Lung (tissue), 11 donors: ENCODE measurements at regions not wholly inside any gene's neighbourhood (a gene's known extent, or its start where the extent isn't known, plus 50 kb on each side); places are given as distances from the start of the nearest gene placed in this dataset.
A peak's percentile ranks its signal among the peaks of the same experiment; 100 is the strongest.

Experiments used
- ATAC-seq: fragments of 200-7000 bp; cut with Tn5 transposase; one replicate; pipeline ENCODE4 v1.9.1; 2020; ENCODE audit warnings: moderate number of reproducible peaks; ENCODE audit not compliant: insufficient read depth, low FRiP score
- DNase-seq, 3 donors: peaks; one replicate each; pipeline ENCODE4 v3.0.0-alpha.2; 2013 to 2017
- H3K27ac ChIP-seq, 2 donors: one replicate each; pipeline ENCODE4 v1.5.1; 2013; ENCODE audit warnings: mild to moderate bottlenecking in 2 of 2, moderate library complexity in 2 of 2, control low read depth in 1 of 2, inconsistent platforms in 1 of 2, low read depth in 1 of 2, low read length in 1 of 2
- H3K27me3 ChIP-seq, 3 donors: one replicate each; pipeline ENCODE4 v1.5.1; 2013; ENCODE audit warnings: low read length in 2 of 3; ENCODE audit not compliant: control insufficient read depth in 3 of 3, insufficient read depth in 3 of 3
- H3K36me3 ChIP-seq, 4 donors: one replicate each; pipeline ENCODE4 v1.5.1; 2013; ENCODE audit warnings: low read length in 4 of 4, mild to moderate bottlenecking in 1 of 4, moderate library complexity in 1 of 4; ENCODE audit not compliant: control insufficient read depth in 4 of 4, insufficient read depth in 4 of 4
- H3K4me1 ChIP-seq, 5 donors: one replicate each; pipeline ENCODE4 v1.5.1; 2013; ENCODE audit warnings: low read length in 5 of 5, mild to moderate bottlenecking in 2 of 5, moderate library complexity in 1 of 5; ENCODE audit not compliant: control insufficient read depth in 5 of 5, insufficient read depth in 5 of 5
- H3K4me3 ChIP-seq: one replicate; pipeline ENCODE4 v1.5.1; 2013; ENCODE audit warnings: mild to moderate bottlenecking, control low read depth, moderate library complexity
- H3K9ac ChIP-seq, 2 donors: one replicate each; pipeline ENCODE4 v1.5.1; 2013; ENCODE audit warnings: low read length in 2 of 2, control low read depth in 1 of 2; ENCODE audit not compliant: insufficient read depth in 1 of 2
- H3K9me3 ChIP-seq, 4 donors: one replicate each; pipeline ENCODE4 v1.5.1; 2013; ENCODE audit warnings: low read length in 3 of 4, mild to moderate bottlenecking in 1 of 4, moderate library complexity in 1 of 4; ENCODE audit not compliant: control insufficient read depth in 4 of 4, insufficient read depth in 3 of 4
- WGBS, 2 donors: extraction: QIAGEN DNeasy Blood & Tissue Kit; methylation state at CpG; one replicate each; pipeline ENCODE4 v1.1.7; 2013; 5-methylcytosine and 5-hydroxymethylcytosine counted together
- TF ChIP-seq, protein P1 (sequence below): IDR thresholded peaks from 2 replicates; pipeline ENCODE4 v1.5.1; 2012; ENCODE audit warnings: mild to moderate bottlenecking; ENCODE audit errors: control extremely low read depth, extremely low read depth
- donor health status: control.
- donor health status: control.
- donor health status: Bipolar disorder and iron deficiency.
- donor health status: healthy.
- donor health status: DM: yes; HTN: yes; CAD: no.

DNA sequence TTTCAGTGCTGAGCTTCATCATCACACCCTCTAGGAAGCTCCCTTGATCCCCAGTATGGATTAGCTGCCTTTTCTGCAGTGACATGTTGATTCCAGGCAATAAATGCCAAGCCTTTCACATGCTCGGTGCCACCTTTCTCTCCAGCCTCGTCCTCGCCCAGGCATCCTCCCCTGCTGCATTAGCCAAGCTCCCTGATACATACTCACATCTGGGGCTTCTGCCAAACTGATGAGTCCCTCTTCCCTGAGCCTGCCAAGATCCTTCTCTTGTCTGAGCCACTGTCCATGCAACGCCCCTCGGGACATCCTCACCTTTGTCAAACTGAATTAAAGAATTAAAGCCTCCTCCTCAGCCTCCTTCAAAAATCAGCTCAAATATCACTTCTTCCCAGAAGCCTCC lies 538.5 kb upstream of the CDH11 start:
- no peak overlapping the region for H3K4me3 ChIP-seq
- H3K36me3 ChIP-seq: no peaks in the 10 kb centered on the region
- H3K9me3 ChIP-seq: peaks cover 0 to 3% (median 0%) of the 10 kb centered on the region in 4 donors
- H3K27me3 ChIP-seq: no peaks in the 10 kb centered on the region
- no peak for ATAC-seq
- WGBS, 2 donors: 82 to 89% methylated on average over 5 of the region's 5 CpGs
- no peak overlapping the region for H3K9ac ChIP-seq
- H3K27ac ChIP-seq: no peak overlapping the region
- no peak for DNase-seq
- peaks cover 0 to 55% (median 18%) of the 10 kb centered on the region in 5 donors for H3K4me1 ChIP-seq
- TF ChIP-seq, protein P1, sequence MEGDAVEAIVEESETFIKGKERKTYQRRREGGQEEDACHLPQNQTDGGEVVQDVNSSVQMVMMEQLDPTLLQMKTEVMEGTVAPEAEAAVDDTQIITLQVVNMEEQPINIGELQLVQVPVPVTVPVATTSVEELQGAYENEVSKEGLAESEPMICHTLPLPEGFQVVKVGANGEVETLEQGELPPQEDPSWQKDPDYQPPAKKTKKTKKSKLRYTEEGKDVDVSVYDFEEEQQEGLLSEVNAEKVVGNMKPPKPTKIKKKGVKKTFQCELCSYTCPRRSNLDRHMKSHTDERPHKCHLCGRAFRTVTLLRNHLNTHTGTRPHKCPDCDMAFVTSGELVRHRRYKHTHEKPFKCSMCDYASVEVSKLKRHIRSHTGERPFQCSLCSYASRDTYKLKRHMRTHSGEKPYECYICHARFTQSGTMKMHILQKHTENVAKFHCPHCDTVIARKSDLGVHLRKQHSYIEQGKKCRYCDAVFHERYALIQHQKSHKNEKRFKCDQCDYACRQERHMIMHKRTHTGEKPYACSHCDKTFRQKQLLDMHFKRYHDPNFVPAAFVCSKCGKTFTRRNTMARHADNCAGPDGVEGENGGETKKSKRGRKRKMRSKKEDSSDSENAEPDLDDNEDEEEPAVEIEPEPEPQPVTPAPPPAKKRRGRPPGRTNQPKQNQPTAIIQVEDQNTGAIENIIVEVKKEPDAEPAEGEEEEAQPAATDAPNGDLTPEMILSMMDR: no peak

DNA sequence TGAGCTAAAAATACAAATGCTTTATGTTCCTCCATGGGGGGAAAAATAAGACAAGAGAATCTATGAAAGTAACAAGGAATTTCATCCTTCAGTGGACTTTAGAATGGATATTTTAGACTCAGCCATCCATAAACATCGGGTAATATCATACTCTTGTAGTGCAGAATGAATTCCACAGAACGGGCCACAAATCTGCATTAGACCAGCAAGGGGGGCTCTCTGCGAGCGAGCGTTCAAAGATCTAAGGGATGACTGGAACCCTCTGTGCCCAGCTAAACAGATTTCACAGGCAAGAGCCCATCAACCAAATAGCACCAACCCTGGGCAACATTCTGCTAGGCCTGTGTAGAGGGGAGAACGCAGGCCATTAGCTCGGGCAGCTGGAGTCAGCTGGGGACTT lies 537.9 kb upstream of the CDH11 start:
- Histone ChIP-seq H3K27me3 (no peaks in the 10 kb centered on the region), H3K9ac (no peak overlapping the region), H3K4me1 (peaks cover 0 to 51% (median 18%) of the 10 kb centered on the region in 5 donors), H3K9me3 (peaks cover 0 to 3% (median 0%) of the 10 kb centered on the region in 4 donors), H3K4me3 (no peak overlapping the region), H3K27ac (no peak overlapping the region), H3K36me3 (no peaks in the 10 kb centered on the region)
- no peak for DNase-seq
- WGBS, 2 donors: 90 to 95% methylated on average over 7 of the region's 7 CpGs
- no peak for ATAC-seq
- TF ChIP-seq, protein P1: no peak

DNA sequence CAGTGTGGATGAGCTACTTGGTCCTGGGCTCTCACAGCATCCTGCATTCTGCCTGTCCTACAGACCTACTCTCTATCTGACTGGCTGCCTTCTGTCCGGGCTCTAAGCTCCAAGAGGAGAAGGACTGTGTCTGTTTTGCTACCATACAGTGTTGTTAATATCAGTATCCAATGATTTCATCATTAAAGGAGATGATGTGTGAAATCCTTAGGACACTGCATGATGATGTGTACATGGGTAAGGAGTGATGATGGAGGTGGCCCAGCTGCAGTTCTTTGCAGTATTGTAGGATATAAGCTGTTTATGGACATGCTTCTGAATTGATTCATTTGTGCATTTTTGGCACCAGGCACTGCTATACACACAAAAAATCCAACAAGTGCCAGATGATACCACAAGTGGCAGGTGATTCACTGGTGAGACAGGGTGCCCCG lies 536.9 kb upstream of the CDH11 start:
- Histone ChIP-seq H3K27me3 (no peaks in the 10 kb centered on the region), H3K4me3 (no peak overlapping the region), H3K9ac (no peak overlapping the region), H3K9me3 (peaks cover 0 to 3% (median 0%) of the 10 kb centered on the region in 4 donors), H3K4me1 (peaks cover 0 to 47% (median 14%) of the 10 kb centered on the region in 5 donors), H3K36me3 (no peaks in the 10 kb centered on the region), H3K27ac (peak overlapping the region in 1 of 2 donors; percentile 37)
- WGBS, 2 donors: 74 to 90% methylated on average over 2 of the region's 2 CpGs
- TF ChIP-seq, protein P1: no peak
- no peak for ATAC-seq
- peak; percentile 91 to 98 (median 97) for DNase-seq

DNA sequence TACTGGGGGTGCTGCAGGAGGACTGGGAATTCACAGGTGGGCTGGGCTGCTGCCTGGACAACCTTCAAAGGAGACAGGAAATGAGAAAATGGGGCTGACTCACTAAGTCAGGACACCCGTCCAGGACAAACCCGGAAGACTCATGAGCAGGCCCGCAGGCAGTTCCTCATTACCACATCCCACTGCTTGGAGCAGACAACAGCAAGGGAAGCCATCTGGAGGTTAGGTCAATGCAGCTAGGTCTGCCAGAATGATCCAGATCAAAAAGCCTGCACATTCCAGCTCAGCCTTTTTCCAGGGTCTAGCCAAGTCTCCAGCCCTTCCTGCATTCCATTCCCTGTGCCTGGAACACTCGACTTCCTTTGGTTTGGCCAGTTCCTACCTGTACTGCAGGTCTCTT lies 536.5 kb upstream of the CDH11 start:
- peak in 2 of 3 donors; percentile 81 to 86 for DNase-seq
- H3K9me3 ChIP-seq: peaks cover 0 to 3% (median 0%) of the 10 kb centered on the region in 4 donors
- no peaks in the 10 kb centered on the region for H3K36me3 ChIP-seq
- TF ChIP-seq, protein P1: no peak
- no peak for ATAC-seq
- peaks cover 0 to 47% (median 14%) of the 10 kb centered on the region in 5 donors for H3K4me1 ChIP-seq
- WGBS, 2 donors: 43 to 52% methylated on average over 4 of the region's 4 CpGs
- H3K4me3 ChIP-seq: no peak overlapping the region
- H3K27ac ChIP-seq: peak overlapping the region in 1 of 2 donors; percentile 37
- H3K9ac ChIP-seq: no peak overlapping the region
- H3K27me3 ChIP-seq: no peaks in the 10 kb centered on the region
